GM12878 (cell line): ENCODE measurements at regions not wholly inside any gene's neighbourhood (a gene's known extent, or its start where the extent isn't known, plus 50 kb on each side); places are given as distances from the start of the nearest gene placed in this dataset.

ENCODE experiments used
- ATAC-seq: fragments of 200-7000 bp; cut with Tn5 transposase; 3 replicates; pipeline ENCODE4 v1.9.1; 2020; ENCODE audit warnings: mild to moderate bottlenecking, moderate library complexity
- BruUV-seq: library from RNA; stranded (reverse); fragments of 400-500 nt; replicated peaks from 2 replicates; lab custom pipeline; 2021; lab: Mats Ljungman, UMichigan
- CTCF ChIA-PET: fragments of 300-600 bp; sonication (Branson Sonifier 250); formaldehyde crosslinking; extraction: SDS; loops from one replicate; lab custom pipeline; 2021; ENCODE audit warnings: inconsistent platforms; lab: Yijun Ruan, JAX
- POLR2A ChIA-PET: fragments of 350-600 bp; formaldehyde crosslinking; extraction: SDS; loops from one replicate; lab custom pipeline; 2021; ENCODE audit warnings: inconsistent platforms; lab: Charles Lee
- RAD21 ChIA-PET: fragments of 300-600 bp; sonication (Branson Sonifier 250); formaldehyde crosslinking; loops from one replicate; lab custom pipeline; 2023; ENCODE audit warnings: antibody characterized with exemption; ENCODE audit not compliant: unreplicated experiment; lab: Charles Lee
- SMC1A ChIA-PET: fragments of 300-600 bp; sonication (Branson Sonifier 250); formaldehyde crosslinking; loops from one replicate; lab custom pipeline; 2023; ENCODE audit not compliant: unreplicated experiment, uncharacterized antibody; lab: Charles Lee
- DNase-seq: peaks from one replicate; pipeline ENCODE4 v3.0.0-alpha.2; 2011; ENCODE audit warnings: low read depth, low spot score
- FAIRE-seq: peaks from 3 replicates; lab custom pipeline; 2011; peaks lifted over from hg19 to GRCh38; lab: Jason Lieb, UNC
- H2AFZ ChIP-seq: 2 replicates; pipeline ENCODE4 v1.6.0; 2011; ENCODE audit warnings: low read depth, low read length, control low read depth; ENCODE audit not compliant: control insufficient read depth
- H3K27ac ChIP-seq: 2 replicates; pipeline ENCODE4 v1.5.1; 2011; ENCODE audit warnings: control low read depth; ENCODE audit not compliant: control insufficient read depth, insufficient read depth
- H3K27me3 ChIP-seq, 2 experiments: replicated peaks in 1 of 2; 2 replicates each; pipeline versions ENCODE4 v1.6.0 to v1.6.1; 2011; ENCODE audit warnings: low read length in 1 of 2; ENCODE audit not compliant: control insufficient read depth in 2 of 2, insufficient read depth in 2 of 2
- H3K36me3 ChIP-seq, 2 experiments: 2 replicates each; pipeline ENCODE4 v1.5.1; 2011; ENCODE audit warnings: low read length in 1 of 2; ENCODE audit not compliant: control insufficient read depth in 2 of 2, insufficient read depth in 2 of 2
- H3K4me1 ChIP-seq: 2 replicates; pipeline ENCODE4 v1.6.1; 2011; ENCODE audit warnings: mild to moderate bottlenecking, low read length, moderate library complexity, mixed read lengths; ENCODE audit not compliant: control insufficient read depth, insufficient read depth
- H3K4me2 ChIP-seq: 2 replicates; pipeline ENCODE4 v1.6.0; 2011; ENCODE audit warnings: control low read depth; ENCODE audit not compliant: control insufficient read depth, insufficient read depth
- H3K4me3 ChIP-seq: fragments of 200-600 bp; sonication (generic); 2 replicates; pipeline ENCODE4 v1.5.1; 2016
- H3K79me2 ChIP-seq: 2 replicates; pipeline ENCODE4 v1.6.0; 2011; ENCODE audit warnings: low read length; ENCODE audit not compliant: control insufficient read depth, insufficient read depth
- H3K9ac ChIP-seq: 2 replicates; pipeline ENCODE4 v1.8.0; 2011; ENCODE audit warnings: low read length, control low read depth, mixed read lengths; ENCODE audit not compliant: control insufficient read depth, insufficient read depth
- H3K9me3 ChIP-seq: replicated peaks from 3 replicates; pipeline ENCODE4 v1.5.1; 2011; ENCODE audit warnings: mild to moderate bottlenecking, low read length; ENCODE audit not compliant: control insufficient read depth, insufficient read depth
- H4K20me1 ChIP-seq: 2 replicates; pipeline ENCODE4 v1.6.0; 2011; ENCODE audit not compliant: control insufficient read depth, insufficient read depth
- CTCF ChIP-seq, 3 experiments: IDR thresholded peaks in 2 of 3; conservative IDR thresholded peaks in 1 of 3; 2 replicates each; pipeline ENCODE4 v1.5.1; 2011; ENCODE audit warnings: low read depth in 3 of 3, low read length in 3 of 3, mild to moderate bottlenecking in 3 of 3, control low read depth in 2 of 3, moderate library complexity in 2 of 3, inconsistent platforms in 1 of 3, mixed read lengths in 1 of 3; ENCODE audit not compliant: control insufficient read depth in 2 of 3, insufficient read depth in 1 of 3; ENCODE audit errors: extremely low read depth in 1 of 3
- NKRF ChIP-seq: fragments of 450-650 bp; conservative IDR thresholded peaks from 2 replicates; pipeline ENCODE4 v1.6.1; 2017; ENCODE audit warnings: mild to moderate bottlenecking, moderate library complexity
- STAT1 ChIP-seq: fragments of 450-650 bp; conservative IDR thresholded peaks from 2 replicates; pipeline ENCODE4 v1.6.1; 2014; ENCODE audit warnings: antibody characterized with exemption, mild to moderate bottlenecking
- WGBS: methylation state at CpG from one replicate; pipeline ENCODE4 v1.1.6; 2016; ENCODE audit warnings: low lambda C conversion rate; ENCODE audit not compliant: insufficient replicate concordance, insufficient coverage; ENCODE audit errors: missing lambda C conversion rate; 5-methylcytosine and 5-hydroxymethylcytosine counted together
- in situ Hi-C: fragments of 300-500 bp; cut with MboI; formaldehyde crosslinking; loops from 9 replicates; pipeline ENCODE4 v1.14.3; 2018; ENCODE audit warnings: mixed read lengths
- intact Hi-C: fragments of 100-400 bp; cut with micrococcal nuclease; formaldehyde crosslinking; loops from one replicate; pipeline ENCODE4 v1.14.2; 2022; ENCODE audit not compliant: unreplicated experiment

- no peaks in the 10 kb centered on the region for H3K4me1 ChIP-seq
Observed at GRCh38 chr13:85864963-85865530, 65.8 kb upstream of the SLITRK6 start.

More at GRCh38 chr13:85864963-85865530, 65.8 kb upstream of the SLITRK6 start:
- no peaks in the 10 kb centered on the region for H3K79me2 ChIP-seq
- FAIRE-seq (no peak), ATAC-seq (peak; percentile 74), DNase-seq (no peak)
- no peak overlapping the region for H3K4me3 ChIP-seq
- BruUV-seq = no TSS peak
- ChIA-PET POLR2A (no interaction called here), RAD21 (interaction anchor here (1.2 kb wide), 1 partner anchor 60 kb away, joined by 4 read pairs; no protein-coding TSS in a partner anchor), SMC1A (interaction anchor here (0.7 kb wide), 1 partner anchor 963 kb away, joined by 4 read pairs; no protein-coding TSS in a partner anchor), CTCF (interaction anchor here (0.9 to 1.0 kb wide), 2 partner anchors 39 to 969 kb away, joined by 3 read pairs; no protein-coding TSS in a partner anchor)
- no peaks in the 10 kb centered on the region for H3K36me3 ChIP-seq
- no peaks in the 10 kb centered on the region for H3K9me3 ChIP-seq
- H3K4me2 ChIP-seq = no peak overlapping the region
- no peaks in the 10 kb centered on the region for H4K20me1 ChIP-seq
- no peak overlapping the region for H2AFZ ChIP-seq
- no peak overlapping the region for H3K9ac ChIP-seq
- H3K27me3 ChIP-seq = no peaks in the 10 kb centered on the region
- WGBS = 6% methylated on average over 1 of the region's 1 CpG
- intact Hi-C loops = no loop called here
- TF ChIP-seq NKRF (no peak), CTCF (IDR thresholded peaks at IDR 0.05 in 2 of 3, conservative IDR thresholded peaks at IDR 0.05 in 1 of 3; ENCODE audit: control insufficient read depth in 2 of 3, extremely low read depth in 1 of 3, insufficient read depth in 1 of 3, low read depth in 3 of 3, low read length in 3 of 3) (peak in 2 of 3 experiments; percentile 19 to 40; a peak in 3 of 6 replicates), STAT1 (no peak)
- in situ Hi-C loops = no loop called here
- no peak overlapping the region for H3K27ac ChIP-seq
